H1 (cell line): ENCODE measurements at regions not wholly inside any gene's neighbourhood (a gene's known extent, or its start where the extent isn't known, plus 50 kb on each side); places are given as distances from the start of the nearest gene placed in this dataset.

Source experiments
- E2F6 ChIP-seq: IDR thresholded peaks from 2 replicates; pipeline ENCODE4 v1.6.1; 2012; ENCODE audit warnings: inconsistent platforms
- FOSL1 ChIP-seq: IDR thresholded peaks from 2 replicates; pipeline ENCODE4 v1.6.1; 2011; ENCODE audit warnings: mild to moderate bottlenecking, low read depth, low read length, moderate library complexity; ENCODE audit not compliant: insufficient read depth
- MAX ChIP-seq: IDR thresholded peaks from 2 replicates; pipeline ENCODE4 v1.6.1; 2012; ENCODE audit warnings: inconsistent platforms
- RFX5 ChIP-seq: IDR thresholded peaks from 2 replicates; pipeline ENCODE4 v1.6.1; 2011; ENCODE audit warnings: low read depth, low read length, improper control_type of control experiment, borderline replicate concordance
- SIX5 ChIP-seq: IDR thresholded peaks from 2 replicates; pipeline ENCODE4 v1.6.1; 2011; ENCODE audit warnings: mild to moderate bottlenecking, low read depth, low read length
- SP4 ChIP-seq: IDR thresholded peaks from 2 replicates; pipeline ENCODE4 v1.6.1; 2012; ENCODE audit warnings: low read length, inconsistent platforms
- ZNF274 ChIP-seq: IDR thresholded peaks from 2 replicates; pipeline ENCODE4 v1.7.0; 2012; ENCODE audit warnings: low read length, borderline replicate concordance; ENCODE audit errors: extremely low read depth

GRCh38 chr22:44610071-44610470 is 91.9 kb upstream of the PRR5 start (continued):
- TF ChIP-seq MAX, result no peak
- no peak for TF ChIP-seq FOSL1
- TF ChIP-seq RFX5, result no peak
- no peak for TF ChIP-seq SIX5
- TF ChIP-seq E2F6, result no peak
- no peak for TF ChIP-seq SP4
- TF ChIP-seq ZNF274, result no peak
